ENCODE measurements at regions not wholly inside any gene's neighbourhood (a gene's known extent, or its start where the extent isn't known, plus 50 kb on each side); places are given as distances from the start of the nearest gene placed in this dataset.

DNA sequence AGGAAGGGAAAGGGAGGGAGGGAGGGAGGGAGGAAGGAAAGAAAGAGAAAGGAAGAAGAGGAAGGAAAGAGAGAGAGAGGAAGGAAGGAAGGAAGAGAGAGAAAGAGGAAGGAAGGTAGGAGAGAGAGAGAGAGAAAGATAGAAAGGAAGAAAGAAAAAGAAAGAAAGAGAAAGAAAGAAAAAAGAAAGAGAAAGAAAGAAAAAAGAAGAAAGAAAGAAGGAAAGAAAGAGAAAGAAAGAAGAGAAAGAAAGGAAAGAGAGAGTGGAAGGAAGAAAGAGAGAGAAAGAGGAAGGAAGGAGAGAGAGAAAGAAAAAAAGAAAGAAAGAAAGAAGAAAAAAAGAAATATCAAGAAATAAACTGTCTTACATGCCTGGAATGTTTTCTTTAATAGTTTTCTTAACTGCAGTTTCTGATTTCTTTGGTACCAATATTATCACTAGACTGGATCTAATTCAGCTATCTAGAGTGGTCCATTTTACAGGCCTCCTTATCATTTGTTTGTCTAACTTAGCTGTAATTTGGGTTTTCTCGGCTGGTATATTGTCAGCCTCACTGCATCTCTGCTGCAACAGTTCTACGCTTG lies 59.6 kb upstream of the MBOAT2 start:
- H3K4me3 ChIP-seq: no peak overlapping the region
- H3K36me3 ChIP-seq: no peaks in the 10 kb centered on the region
- H3K4me1 ChIP-seq: no peaks in the 10 kb centered on the region
- no peak for DNase-seq (ENCODE audit: low spot score in 2 of 2)
- 81% methylated on average over 2 of the region's 2 CpGs for WGBS
- no peak overlapping the region for H3K27ac ChIP-seq
- H3K27me3 ChIP-seq: no peaks in the 10 kb centered on the region
- peaks cover 9% of the 10 kb centered on the region for H3K9me3 ChIP-seq
- TF ChIP-seq EP300 (IDR thresholded peaks at IDR 0.05): no peak
- no peak for TF ChIP-seq POLR2AphosphoS5 (IDR thresholded peaks at IDR 0.05)
- TF ChIP-seq CTCF (IDR thresholded peaks at IDR 0.05): no peak
- no peak for TF ChIP-seq POLR2A (IDR thresholded peaks at IDR 0.05)

- H3K4me3 ChIP-seq: no peak overlapping the region
- H3K27ac ChIP-seq: no peak overlapping the region
- peaks cover 6% of the 10 kb centered on the region for H3K9me3 ChIP-seq
- DNase-seq (ENCODE audit: low spot score in 2 of 2): no peak
- H3K36me3 ChIP-seq: no peaks in the 10 kb centered on the region
- H3K27me3 ChIP-seq: no peaks in the 10 kb centered on the region
- no peak for TF ChIP-seq CTCF (IDR thresholded peaks at IDR 0.05)
- TF ChIP-seq POLR2AphosphoS5 (IDR thresholded peaks at IDR 0.05): no peak
- no peak for TF ChIP-seq EP300 (IDR thresholded peaks at IDR 0.05)
- no peak for TF ChIP-seq POLR2A (IDR thresholded peaks at IDR 0.05)
- WGBS: 76% methylated on average over 3 of the region's 4 CpGs
- no peaks in the 10 kb centered on the region for H3K4me1 ChIP-seq
Observed at GRCh38 chr2:9060819-9061218, 57.3 kb upstream of the MBOAT2 start.

- TF ChIP-seq CTCF (IDR thresholded peaks at IDR 0.05): no peak
- 76% methylated on average over 9 of the region's 9 CpGs for WGBS
- Histone ChIP-seq H3K27me3 (no peaks in the 10 kb centered on the region), H3K27ac (no peak overlapping the region), H3K4me3 (no peak overlapping the region), H3K36me3 (no peaks in the 10 kb centered on the region), H3K9me3 (no peaks in the 10 kb centered on the region), H3K4me1 (no peaks in the 10 kb centered on the region)
- DNase-seq (ENCODE audit: low spot score in 2 of 2): no peak
Observed at GRCh38 chr2:9057939-9058761, 54.7 kb upstream of the MBOAT2 start.

- WGBS: 87% methylated on average over 4 of the region's 4 CpGs
- Histone ChIP-seq H3K27me3 (no peaks in the 10 kb centered on the region), H3K27ac (no peak overlapping the region), H3K9me3 (no peaks in the 10 kb centered on the region), H3K4me3 (no peak overlapping the region), H3K4me1 (no peaks in the 10 kb centered on the region), H3K36me3 (no peaks in the 10 kb centered on the region)
- TF ChIP-seq EP300 (IDR thresholded peaks at IDR 0.05): no peak
- no peak for TF ChIP-seq POLR2AphosphoS5 (IDR thresholded peaks at IDR 0.05)
- no peak for TF ChIP-seq POLR2A (IDR thresholded peaks at IDR 0.05)
- DNase-seq (ENCODE audit: low spot score in 2 of 2): no peak
Observed at GRCh38 chr2:9055471-9055870, 52.0 kb upstream of the MBOAT2 start.

GRCh38 chr2:9053534-9053931 lies 50.0 kb upstream of the MBOAT2 start:
- Histone ChIP-seq H3K36me3 (no peaks in the 10 kb centered on the region), H3K27ac (no peak overlapping the region), H3K9me3 (no peaks in the 10 kb centered on the region), H3K4me3 (no peak overlapping the region), H3K4me1 (no peaks in the 10 kb centered on the region), H3K27me3 (no peaks in the 10 kb centered on the region)
- TF ChIP-seq EP300 (IDR thresholded peaks at IDR 0.05) (no peak), CTCF (IDR thresholded peaks at IDR 0.05) (no peak), POLR2A (IDR thresholded peaks at IDR 0.05) (no peak), POLR2AphosphoS5 (IDR thresholded peaks at IDR 0.05) (no peak)
- WGBS: 88% methylated on average over 2 of the region's 2 CpGs
- DNase-seq (ENCODE audit: low spot score in 2 of 2): no peak

All from suprapubic skin (tissue), 4 donors.